ENCODE measurements at regions not wholly inside any gene's neighbourhood (a gene's known extent, or its start where the extent isn't known, plus 50 kb on each side); places are given as distances from the start of the nearest gene placed in this dataset.

DNA sequence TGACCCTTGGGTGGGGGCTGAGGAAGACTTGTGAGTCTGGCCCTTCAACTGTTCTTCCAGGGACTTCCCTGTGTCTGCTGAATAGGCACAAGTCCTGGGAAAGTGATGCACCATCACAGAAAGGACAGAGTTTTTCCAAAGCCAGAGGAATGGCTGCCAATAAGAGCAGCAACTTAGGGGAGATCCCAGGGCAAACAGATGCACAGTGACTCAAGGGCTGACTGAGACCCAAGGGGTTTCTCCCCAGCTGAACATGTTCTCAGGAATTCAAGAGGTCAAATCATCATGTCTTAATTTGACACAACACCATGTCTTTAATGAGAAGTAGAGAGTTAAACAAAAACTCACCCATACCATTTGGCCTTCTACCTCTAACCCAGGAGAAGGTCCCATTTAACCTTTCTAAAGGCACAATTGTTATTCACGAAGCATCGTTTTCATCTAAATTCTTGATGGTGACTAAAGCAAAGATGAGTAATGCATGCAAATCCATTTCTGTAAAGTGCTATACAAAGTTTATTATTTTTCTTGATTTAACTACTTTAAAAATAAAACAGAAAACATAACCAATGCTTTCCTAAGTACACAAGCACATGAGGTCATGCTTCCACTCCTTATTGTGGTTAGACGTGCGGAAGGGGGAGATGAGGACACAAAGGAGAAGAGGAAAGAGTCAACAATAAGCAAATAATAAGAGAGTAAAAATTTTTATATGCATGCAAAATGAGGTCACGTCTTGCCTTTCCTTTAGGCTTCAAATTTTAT is 324.1 kb downstream of the PLK2 start:
- Histone ChIP-seq H3K4me3 (ENCODE audit: low read depth in 1 of 3, low read length in 3 of 3) (no peak overlapping the region), H3K9ac (ENCODE audit: low read depth in 1 of 2, low read length in 2 of 2) (no peak overlapping the region), H3K27ac (ENCODE audit: low read depth in 1 of 2, low read length in 2 of 2) (no peak overlapping the region), H3K27me3 (ENCODE audit: control insufficient read depth in 4 of 4, insufficient read depth in 4 of 4, low read length in 3 of 4) (peaks cover 0 to 4% (median 0%) of the 10 kb centered on the region in 4 donors), H3K9me3 (ENCODE audit: control insufficient read depth in 4 of 4, low read length in 3 of 4) (no peaks in the 10 kb centered on the region), H3K36me3 (ENCODE audit: control insufficient read depth in 4 of 4, insufficient read depth in 3 of 4, low read depth in 1 of 4, low read length in 3 of 4) (no peaks in the 10 kb centered on the region), H3K4me1 (ENCODE audit: control insufficient read depth in 4 of 4, insufficient read depth in 4 of 4, low read length in 3 of 4) (no peaks in the 10 kb centered on the region)
- WGBS: 75% methylated on average over 5 of the region's 5 CpGs
- TF ChIP-seq, protein P1, sequence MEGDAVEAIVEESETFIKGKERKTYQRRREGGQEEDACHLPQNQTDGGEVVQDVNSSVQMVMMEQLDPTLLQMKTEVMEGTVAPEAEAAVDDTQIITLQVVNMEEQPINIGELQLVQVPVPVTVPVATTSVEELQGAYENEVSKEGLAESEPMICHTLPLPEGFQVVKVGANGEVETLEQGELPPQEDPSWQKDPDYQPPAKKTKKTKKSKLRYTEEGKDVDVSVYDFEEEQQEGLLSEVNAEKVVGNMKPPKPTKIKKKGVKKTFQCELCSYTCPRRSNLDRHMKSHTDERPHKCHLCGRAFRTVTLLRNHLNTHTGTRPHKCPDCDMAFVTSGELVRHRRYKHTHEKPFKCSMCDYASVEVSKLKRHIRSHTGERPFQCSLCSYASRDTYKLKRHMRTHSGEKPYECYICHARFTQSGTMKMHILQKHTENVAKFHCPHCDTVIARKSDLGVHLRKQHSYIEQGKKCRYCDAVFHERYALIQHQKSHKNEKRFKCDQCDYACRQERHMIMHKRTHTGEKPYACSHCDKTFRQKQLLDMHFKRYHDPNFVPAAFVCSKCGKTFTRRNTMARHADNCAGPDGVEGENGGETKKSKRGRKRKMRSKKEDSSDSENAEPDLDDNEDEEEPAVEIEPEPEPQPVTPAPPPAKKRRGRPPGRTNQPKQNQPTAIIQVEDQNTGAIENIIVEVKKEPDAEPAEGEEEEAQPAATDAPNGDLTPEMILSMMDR (IDR thresholded peaks at IDR 0.05; ENCODE audit: low read depth, low read length, missing input control): no peak
- TF ChIP-seq EGR1 (IDR thresholded peaks at IDR 0.05; ENCODE audit: low read depth in 2 of 2): no peak
- no peak for TF ChIP-seq FOXA1 (IDR thresholded peaks at IDR 0.05)
- TF ChIP-seq SP1 (IDR thresholded peaks at IDR 0.05): no peak
- no peak for TF ChIP-seq JUND (IDR thresholded peaks at IDR 0.05)
- TF ChIP-seq GABPA (IDR thresholded peaks at IDR 0.05 in 1 of 2, conservative IDR thresholded peaks at IDR 0.05 in 1 of 2): no peak
- TF ChIP-seq HNF4G (IDR thresholded peaks at IDR 0.05): no peak
- TF ChIP-seq, protein P2, sequence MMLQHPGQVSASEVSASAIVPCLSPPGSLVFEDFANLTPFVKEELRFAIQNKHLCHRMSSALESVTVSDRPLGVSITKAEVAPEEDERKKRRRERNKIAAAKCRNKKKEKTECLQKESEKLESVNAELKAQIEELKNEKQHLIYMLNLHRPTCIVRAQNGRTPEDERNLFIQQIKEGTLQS (IDR thresholded peaks at IDR 0.05): no peak
- TF ChIP-seq, protein P3, sequence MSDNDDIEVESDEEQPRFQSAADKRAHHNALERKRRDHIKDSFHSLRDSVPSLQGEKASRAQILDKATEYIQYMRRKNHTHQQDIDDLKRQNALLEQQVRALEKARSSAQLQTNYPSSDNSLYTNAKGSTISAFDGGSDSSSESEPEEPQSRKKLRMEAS (IDR thresholded peaks at IDR 0.05): no peak
- TF ChIP-seq RAD21 (IDR thresholded peaks at IDR 0.05): no peak
- TF ChIP-seq FOXA2 (IDR thresholded peaks at IDR 0.05): no peak
- TF ChIP-seq TAF1 (conservative IDR thresholded peaks at IDR 0.05): no peak
- no peak for TF ChIP-seq NR2F2 (IDR thresholded peaks at IDR 0.05)
- no peak for DNase-seq (ENCODE audit: low spot score)

GRCh38 chr5:58133631-58134296 is 326.1 kb downstream of the PLK2 start:
- no peak for TF ChIP-seq ZBTB33 (IDR thresholded peaks at IDR 0.05)
- TF ChIP-seq EGR1 (IDR thresholded peaks at IDR 0.05; ENCODE audit: low read depth in 2 of 2): no peak
- TF ChIP-seq, protein P2 (IDR thresholded peaks at IDR 0.05): no peak
- TF ChIP-seq YY1 (IDR thresholded peaks at IDR 0.05): no peak
- TF ChIP-seq, protein P1 (IDR thresholded peaks at IDR 0.05; ENCODE audit: low read depth, low read length, missing input control): no peak
- TF ChIP-seq HNF4G (IDR thresholded peaks at IDR 0.05): no peak
- no peak for TF ChIP-seq RXRA (IDR thresholded peaks at IDR 0.05)
- TF ChIP-seq FOXA2 (IDR thresholded peaks at IDR 0.05): no peak
- no peak for TF ChIP-seq TAF1 (conservative IDR thresholded peaks at IDR 0.05)
- no peak for TF ChIP-seq RAD21 (IDR thresholded peaks at IDR 0.05)
- no peak for TF ChIP-seq REST (IDR thresholded peaks at IDR 0.05)
- no peak for TF ChIP-seq JUND (IDR thresholded peaks at IDR 0.05)
- no peaks in the 10 kb centered on the region for H3K36me3 ChIP-seq (ENCODE audit: control insufficient read depth in 4 of 4, insufficient read depth in 3 of 4, low read depth in 1 of 4, low read length in 3 of 4)
- H3K4me3 ChIP-seq (ENCODE audit: low read depth in 1 of 3, low read length in 3 of 3): no peak overlapping the region
- H3K27ac ChIP-seq (ENCODE audit: low read depth in 1 of 2, low read length in 2 of 2): no peak overlapping the region
- no peaks in the 10 kb centered on the region for H3K9me3 ChIP-seq (ENCODE audit: control insufficient read depth in 4 of 4, low read length in 3 of 4)
- no peak for DNase-seq (ENCODE audit: low spot score)
- 61% methylated on average over 5 of the region's 5 CpGs for WGBS
- peaks cover 0 to 4% (median 0%) of the 10 kb centered on the region in 4 donors for H3K27me3 ChIP-seq (ENCODE audit: control insufficient read depth in 4 of 4, insufficient read depth in 4 of 4, low read length in 3 of 4)
- H3K9ac ChIP-seq (ENCODE audit: low read depth in 1 of 2, low read length in 2 of 2): no peak overlapping the region
- H3K4me1 ChIP-seq (ENCODE audit: control insufficient read depth in 4 of 4, insufficient read depth in 4 of 4, low read length in 3 of 4): no peaks in the 10 kb centered on the region

All from liver (tissue), 8 donors.